Liver (tissue), 8 donors: ENCODE measurements at regions not wholly inside any gene's neighbourhood (a gene's known extent, or its start where the extent isn't known, plus 50 kb on each side); places are given as distances from the start of the nearest gene placed in this dataset.

Experiments
- DNase-seq: peaks from one replicate; pipeline ENCODE4 v3.0.0-alpha.2; 2017; ENCODE audit warnings: low spot score
- H3K27ac ChIP-seq, 2 donors: one replicate each; pipeline ENCODE4 v1.7.0; 2013; ENCODE audit warnings: inconsistent platforms in 2 of 2, low read length in 2 of 2, control low read depth in 1 of 2, low read depth in 1 of 2, mild to moderate bottlenecking in 1 of 2
- H3K27me3 ChIP-seq, 4 donors: one replicate each; pipeline versions ENCODE4 v1.6.1 to v1.7.0; 2013; ENCODE audit warnings: low read length in 3 of 4, inconsistent platforms in 1 of 4, mild to moderate bottlenecking in 1 of 4, moderate library complexity in 1 of 4; ENCODE audit not compliant: control insufficient read depth in 4 of 4, insufficient read depth in 4 of 4
- H3K36me3 ChIP-seq, 4 donors: one replicate each; pipeline versions ENCODE4 v1.6.1 to v1.7.0; 2013; ENCODE audit warnings: low read length in 3 of 4, mild to moderate bottlenecking in 3 of 4, low read depth in 1 of 4, moderate library complexity in 1 of 4; ENCODE audit not compliant: control insufficient read depth in 4 of 4, insufficient read depth in 3 of 4
- H3K4me1 ChIP-seq, 4 donors: one replicate each; pipeline versions ENCODE4 v1.6.1 to v1.7.0; 2013; ENCODE audit warnings: low read length in 3 of 4, mild to moderate bottlenecking in 3 of 4, moderate library complexity in 1 of 4; ENCODE audit not compliant: control insufficient read depth in 4 of 4, insufficient read depth in 4 of 4
- H3K4me3 ChIP-seq, 3 donors: one replicate each; pipeline versions ENCODE4 v1.6.1 to v1.7.0; 2013; ENCODE audit warnings: low read length in 3 of 3, control low read depth in 1 of 3, low read depth in 1 of 3, mild to moderate bottlenecking in 1 of 3
- H3K9ac ChIP-seq, 2 donors: one replicate each; pipeline ENCODE4 v1.7.0; 2013; ENCODE audit warnings: low read length in 2 of 2, mild to moderate bottlenecking in 2 of 2, moderate library complexity in 2 of 2, control low read depth in 1 of 2, low read depth in 1 of 2
- H3K9me3 ChIP-seq, 4 donors: one replicate each; pipeline versions ENCODE4 v1.6.1 to v1.7.0; 2013; ENCODE audit warnings: low read length in 3 of 4; ENCODE audit not compliant: control insufficient read depth in 4 of 4
- EGR1 ChIP-seq, 2 donors: IDR thresholded peaks; 2 replicates each; pipeline ENCODE4 v1.6.1; 2016 to 2018; ENCODE audit warnings: antibody characterized with exemption in 2 of 2, low read depth in 2 of 2
- FOXA1 ChIP-seq: IDR thresholded peaks from 2 replicates; pipeline ENCODE4 v1.6.1; 2016; ENCODE audit warnings: antibody characterized with exemption
- FOXA2 ChIP-seq: IDR thresholded peaks from 2 replicates; pipeline ENCODE4 v1.6.1; 2016; ENCODE audit warnings: antibody characterized with exemption
- GABPA ChIP-seq, 2 donors: IDR thresholded peaks in 1 of 2; conservative IDR thresholded peaks in 1 of 2; 2 replicates each; pipeline ENCODE4 v1.6.1; 2016; ENCODE audit warnings: antibody characterized with exemption in 2 of 2, mild to moderate bottlenecking in 1 of 2, moderate library complexity in 1 of 2
- HNF4A ChIP-seq, 2 donors: conservative IDR thresholded peaks; 2 replicates each; pipeline ENCODE4 v1.6.1; 2016; ENCODE audit warnings: antibody characterized with exemption in 2 of 2, mild to moderate bottlenecking in 2 of 2
- HNF4G ChIP-seq: IDR thresholded peaks from 2 replicates; pipeline ENCODE4 v1.6.1; 2016; ENCODE audit warnings: antibody characterized with exemption
- JUND ChIP-seq, 2 donors: IDR thresholded peaks; 2 replicates each; pipeline ENCODE4 v1.6.1; 2016; ENCODE audit warnings: antibody characterized with exemption in 2 of 2
- NR2F2 ChIP-seq: IDR thresholded peaks from 2 replicates; pipeline ENCODE4 v1.6.1; 2016; ENCODE audit warnings: antibody characterized with exemption
- RAD21 ChIP-seq, 2 donors: IDR thresholded peaks; 2 replicates each; pipeline ENCODE4 v1.6.1; 2016; ENCODE audit warnings: antibody characterized with exemption in 2 of 2, mild to moderate bottlenecking in 2 of 2
- RXRA ChIP-seq, 2 donors: IDR thresholded peaks; 2 replicates each; pipeline ENCODE4 v1.6.1; 2017 to 2018; ENCODE audit warnings: antibody characterized with exemption in 2 of 2, mild to moderate bottlenecking in 1 of 2
- SP1 ChIP-seq: IDR thresholded peaks from 2 replicates; pipeline ENCODE4 v1.6.1; 2018; ENCODE audit warnings: antibody characterized with exemption, mild to moderate bottlenecking
- TAF1 ChIP-seq: conservative IDR thresholded peaks from 2 replicates; pipeline ENCODE4 v1.6.1; 2016; ENCODE audit warnings: antibody characterized with exemption, mild to moderate bottlenecking
- YY1 ChIP-seq: IDR thresholded peaks from 2 replicates; pipeline ENCODE4 v1.6.1; 2016; ENCODE audit warnings: antibody characterized with exemption, mild to moderate bottlenecking
- WGBS: extraction: QIAGEN DNeasy Blood & Tissue Kit; methylation state at CpG from one replicate; pipeline ENCODE4 v1.1.7; 2013; 5-methylcytosine and 5-hydroxymethylcytosine counted together
- TF ChIP-seq, protein P1 (sequence below): IDR thresholded peaks from 2 replicates; pipeline ENCODE4 v1.6.1; 2016; ENCODE audit warnings: antibody characterized with exemption, mild to moderate bottlenecking
- TF ChIP-seq, protein P2 (sequence below): IDR thresholded peaks from 2 replicates; pipeline ENCODE4 v1.6.1; 2016; ENCODE audit warnings: antibody characterized with exemption
- TF ChIP-seq, protein P3 (sequence below): IDR thresholded peaks from 2 replicates; pipeline ENCODE4 v1.6.1; 2016; ENCODE audit warnings: antibody characterized with exemption
- TF ChIP-seq, protein P4 (sequence below): IDR thresholded peaks from 2 replicates; pipeline ENCODE4 v1.6.1; 2016; ENCODE audit warnings: antibody characterized with exemption
- TF ChIP-seq, protein P5 (sequence below): fragments of 150-350 bp; IDR thresholded peaks from 2 replicates; pipeline ENCODE4 v1.5.1; 2017; ENCODE audit warnings: improper control_type of control experiment, low read depth, low read length; ENCODE audit not compliant: missing input control
- donor health status: healthy.
- donor health status: healthy.
- donor health status: healthy.
- donor health status: healthy.
- donor health status: healthy.

DNA sequence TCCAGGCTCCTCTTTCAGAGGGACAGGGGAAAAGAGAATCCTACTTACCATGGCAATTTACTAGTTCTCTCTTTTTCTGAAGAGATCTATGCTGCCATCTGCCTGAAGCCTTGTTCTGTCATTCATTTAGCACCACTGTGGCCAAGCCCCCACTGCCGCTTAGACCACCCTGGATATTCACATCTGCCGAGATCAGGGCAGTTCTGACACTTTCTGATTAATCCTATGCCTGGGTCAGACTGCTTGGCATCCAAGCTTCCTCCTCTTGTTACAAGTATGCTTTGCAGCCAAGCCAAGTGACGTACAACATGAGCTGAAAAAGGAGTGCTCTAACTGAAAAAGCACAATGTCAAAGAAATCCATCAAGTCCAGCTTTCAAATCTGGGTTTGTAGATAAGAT lies 332.6 kb downstream of the SUCLG1 start (continued):
- TF ChIP-seq, protein P1, sequence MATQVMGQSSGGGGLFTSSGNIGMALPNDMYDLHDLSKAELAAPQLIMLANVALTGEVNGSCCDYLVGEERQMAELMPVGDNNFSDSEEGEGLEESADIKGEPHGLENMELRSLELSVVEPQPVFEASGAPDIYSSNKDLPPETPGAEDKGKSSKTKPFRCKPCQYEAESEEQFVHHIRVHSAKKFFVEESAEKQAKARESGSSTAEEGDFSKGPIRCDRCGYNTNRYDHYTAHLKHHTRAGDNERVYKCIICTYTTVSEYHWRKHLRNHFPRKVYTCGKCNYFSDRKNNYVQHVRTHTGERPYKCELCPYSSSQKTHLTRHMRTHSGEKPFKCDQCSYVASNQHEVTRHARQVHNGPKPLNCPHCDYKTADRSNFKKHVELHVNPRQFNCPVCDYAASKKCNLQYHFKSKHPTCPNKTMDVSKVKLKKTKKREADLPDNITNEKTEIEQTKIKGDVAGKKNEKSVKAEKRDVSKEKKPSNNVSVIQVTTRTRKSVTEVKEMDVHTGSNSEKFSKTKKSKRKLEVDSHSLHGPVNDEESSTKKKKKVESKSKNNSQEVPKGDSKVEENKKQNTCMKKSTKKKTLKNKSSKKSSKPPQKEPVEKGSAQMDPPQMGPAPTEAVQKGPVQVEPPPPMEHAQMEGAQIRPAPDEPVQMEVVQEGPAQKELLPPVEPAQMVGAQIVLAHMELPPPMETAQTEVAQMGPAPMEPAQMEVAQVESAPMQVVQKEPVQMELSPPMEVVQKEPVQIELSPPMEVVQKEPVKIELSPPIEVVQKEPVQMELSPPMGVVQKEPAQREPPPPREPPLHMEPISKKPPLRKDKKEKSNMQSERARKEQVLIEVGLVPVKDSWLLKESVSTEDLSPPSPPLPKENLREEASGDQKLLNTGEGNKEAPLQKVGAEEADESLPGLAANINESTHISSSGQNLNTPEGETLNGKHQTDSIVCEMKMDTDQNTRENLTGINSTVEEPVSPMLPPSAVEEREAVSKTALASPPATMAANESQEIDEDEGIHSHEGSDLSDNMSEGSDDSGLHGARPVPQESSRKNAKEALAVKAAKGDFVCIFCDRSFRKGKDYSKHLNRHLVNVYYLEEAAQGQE = no peak
- no peak for TF ChIP-seq JUND (IDR thresholded peaks at IDR 0.05)
- no peak for TF ChIP-seq EGR1 (IDR thresholded peaks at IDR 0.05; ENCODE audit: low read depth in 2 of 2)
- no peak for TF ChIP-seq FOXA1
- TF ChIP-seq TAF1 = no peak

DNA sequence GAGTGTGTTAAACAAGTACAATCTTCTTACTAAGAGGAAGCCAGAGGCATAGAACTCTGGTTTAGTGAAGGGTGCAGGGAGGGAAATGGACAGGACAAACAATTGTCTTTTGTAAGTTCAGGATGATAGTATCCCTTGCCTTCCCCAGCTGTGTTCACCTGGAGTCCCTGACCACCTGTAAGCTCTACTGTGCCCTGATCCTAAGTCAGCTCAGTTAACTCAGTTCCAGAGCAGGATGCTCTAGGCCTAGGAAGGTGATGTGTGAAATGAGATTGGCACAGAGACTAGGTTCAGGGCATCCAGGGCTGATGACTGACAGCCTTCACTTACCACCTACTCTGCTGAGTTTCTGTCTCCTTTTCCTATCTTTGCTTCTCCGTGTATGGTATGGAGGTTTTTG lies 333.0 kb downstream of the SUCLG1 start:
- H3K9ac ChIP-seq = no peak overlapping the region
- no peak overlapping the region for H3K4me3 ChIP-seq
- H3K36me3 ChIP-seq = no peaks in the 10 kb centered on the region
- peaks cover 0 to 3% (median 0%) of the 10 kb centered on the region in 4 donors for H3K9me3 ChIP-seq
- H3K27ac ChIP-seq = no peak overlapping the region
- no peaks in the 10 kb centered on the region for H3K4me1 ChIP-seq
- WGBS = 86% methylated on average over 1 of the region's 1 CpG
- no peak for DNase-seq
- no peaks in the 10 kb centered on the region for H3K27me3 ChIP-seq
- no peak for TF ChIP-seq GABPA (IDR thresholded peaks at IDR 0.05 in 1 of 2, conservative IDR thresholded peaks at IDR 0.05 in 1 of 2)
- TF ChIP-seq HNF4A (conservative IDR thresholded peaks at IDR 0.05) = no peak
- TF ChIP-seq HNF4G = no peak
- TF ChIP-seq FOXA1 = no peak
- TF ChIP-seq JUND (IDR thresholded peaks at IDR 0.05) = no peak
- TF ChIP-seq YY1 = no peak
- no peak for TF ChIP-seq SP1
- TF ChIP-seq, protein P2, sequence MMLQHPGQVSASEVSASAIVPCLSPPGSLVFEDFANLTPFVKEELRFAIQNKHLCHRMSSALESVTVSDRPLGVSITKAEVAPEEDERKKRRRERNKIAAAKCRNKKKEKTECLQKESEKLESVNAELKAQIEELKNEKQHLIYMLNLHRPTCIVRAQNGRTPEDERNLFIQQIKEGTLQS = no peak
- no peak for TF ChIP-seq TAF1
- TF ChIP-seq, protein P3, sequence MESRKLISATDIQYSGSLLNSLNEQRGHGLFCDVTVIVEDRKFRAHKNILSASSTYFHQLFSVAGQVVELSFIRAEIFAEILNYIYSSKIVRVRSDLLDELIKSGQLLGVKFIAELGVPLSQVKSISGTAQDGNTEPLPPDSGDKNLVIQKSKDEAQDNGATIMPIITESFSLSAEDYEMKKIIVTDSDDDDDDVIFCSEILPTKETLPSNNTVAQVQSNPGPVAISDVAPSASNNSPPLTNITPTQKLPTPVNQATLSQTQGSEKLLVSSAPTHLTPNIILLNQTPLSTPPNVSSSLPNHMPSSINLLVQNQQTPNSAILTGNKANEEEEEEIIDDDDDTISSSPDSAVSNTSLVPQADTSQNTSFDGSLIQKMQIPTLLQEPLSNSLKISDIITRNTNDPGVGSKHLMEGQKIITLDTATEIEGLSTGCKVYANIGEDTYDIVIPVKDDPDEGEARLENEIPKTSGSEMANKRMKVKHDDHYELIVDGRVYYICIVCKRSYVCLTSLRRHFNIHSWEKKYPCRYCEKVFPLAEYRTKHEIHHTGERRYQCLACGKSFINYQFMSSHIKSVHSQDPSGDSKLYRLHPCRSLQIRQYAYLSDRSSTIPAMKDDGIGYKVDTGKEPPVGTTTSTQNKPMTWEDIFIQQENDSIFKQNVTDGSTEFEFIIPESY = no peak
- TF ChIP-seq EGR1 (IDR thresholded peaks at IDR 0.05; ENCODE audit: low read depth in 2 of 2) = no peak
- TF ChIP-seq, protein P4, sequence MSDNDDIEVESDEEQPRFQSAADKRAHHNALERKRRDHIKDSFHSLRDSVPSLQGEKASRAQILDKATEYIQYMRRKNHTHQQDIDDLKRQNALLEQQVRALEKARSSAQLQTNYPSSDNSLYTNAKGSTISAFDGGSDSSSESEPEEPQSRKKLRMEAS = no peak
- TF ChIP-seq NR2F2 = no peak
- TF ChIP-seq RAD21 (IDR thresholded peaks at IDR 0.05) = no peak
- TF ChIP-seq, protein P5, sequence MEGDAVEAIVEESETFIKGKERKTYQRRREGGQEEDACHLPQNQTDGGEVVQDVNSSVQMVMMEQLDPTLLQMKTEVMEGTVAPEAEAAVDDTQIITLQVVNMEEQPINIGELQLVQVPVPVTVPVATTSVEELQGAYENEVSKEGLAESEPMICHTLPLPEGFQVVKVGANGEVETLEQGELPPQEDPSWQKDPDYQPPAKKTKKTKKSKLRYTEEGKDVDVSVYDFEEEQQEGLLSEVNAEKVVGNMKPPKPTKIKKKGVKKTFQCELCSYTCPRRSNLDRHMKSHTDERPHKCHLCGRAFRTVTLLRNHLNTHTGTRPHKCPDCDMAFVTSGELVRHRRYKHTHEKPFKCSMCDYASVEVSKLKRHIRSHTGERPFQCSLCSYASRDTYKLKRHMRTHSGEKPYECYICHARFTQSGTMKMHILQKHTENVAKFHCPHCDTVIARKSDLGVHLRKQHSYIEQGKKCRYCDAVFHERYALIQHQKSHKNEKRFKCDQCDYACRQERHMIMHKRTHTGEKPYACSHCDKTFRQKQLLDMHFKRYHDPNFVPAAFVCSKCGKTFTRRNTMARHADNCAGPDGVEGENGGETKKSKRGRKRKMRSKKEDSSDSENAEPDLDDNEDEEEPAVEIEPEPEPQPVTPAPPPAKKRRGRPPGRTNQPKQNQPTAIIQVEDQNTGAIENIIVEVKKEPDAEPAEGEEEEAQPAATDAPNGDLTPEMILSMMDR = no peak
- TF ChIP-seq, protein P1 = no peak
- TF ChIP-seq FOXA2 = no peak
- TF ChIP-seq RXRA (IDR thresholded peaks at IDR 0.05) = no peak
